Muscle layer of duodenum (tissue), 2 donors: ENCODE measurements at regions not wholly inside any gene's neighbourhood (a gene's known extent, or its start where the extent isn't known, plus 50 kb on each side); places are given as distances from the start of the nearest gene placed in this dataset.

Experiments used
- H3K27ac ChIP-seq: one replicate; pipeline ENCODE4 v1.7.0; 2013; ENCODE audit warnings: mild to moderate bottlenecking, low read length
- H3K27me3 ChIP-seq: one replicate; pipeline ENCODE4 v1.7.0; 2013; ENCODE audit warnings: low read depth, mild to moderate bottlenecking, control low read depth, low read length
- H3K36me3 ChIP-seq, 2 donors: one replicate each; pipeline ENCODE4 v1.7.0; 2013; ENCODE audit warnings: low read length in 2 of 2, control low read depth in 1 of 2, mild to moderate bottlenecking in 1 of 2; ENCODE audit not compliant: insufficient read depth in 2 of 2, control insufficient read depth in 1 of 2
- H3K4me1 ChIP-seq, 2 donors: one replicate each; pipeline ENCODE4 v1.7.0; 2013; ENCODE audit warnings: low read length in 2 of 2, mild to moderate bottlenecking in 2 of 2, control low read depth in 1 of 2, moderate library complexity in 1 of 2; ENCODE audit not compliant: insufficient read depth in 2 of 2, control insufficient read depth in 1 of 2
- H3K4me3 ChIP-seq, 2 donors: one replicate each; pipeline ENCODE4 v1.7.0; 2013; ENCODE audit warnings: low read length in 2 of 2, low read depth in 1 of 2, mild to moderate bottlenecking in 1 of 2
- H3K9me3 ChIP-seq, 2 donors: one replicate each; pipeline ENCODE4 v1.7.0; 2013; ENCODE audit warnings: low read length in 2 of 2, control low read depth in 1 of 2, mild to moderate bottlenecking in 1 of 2; ENCODE audit not compliant: control insufficient read depth in 1 of 2
- donor health status: healthy.

DNA sequence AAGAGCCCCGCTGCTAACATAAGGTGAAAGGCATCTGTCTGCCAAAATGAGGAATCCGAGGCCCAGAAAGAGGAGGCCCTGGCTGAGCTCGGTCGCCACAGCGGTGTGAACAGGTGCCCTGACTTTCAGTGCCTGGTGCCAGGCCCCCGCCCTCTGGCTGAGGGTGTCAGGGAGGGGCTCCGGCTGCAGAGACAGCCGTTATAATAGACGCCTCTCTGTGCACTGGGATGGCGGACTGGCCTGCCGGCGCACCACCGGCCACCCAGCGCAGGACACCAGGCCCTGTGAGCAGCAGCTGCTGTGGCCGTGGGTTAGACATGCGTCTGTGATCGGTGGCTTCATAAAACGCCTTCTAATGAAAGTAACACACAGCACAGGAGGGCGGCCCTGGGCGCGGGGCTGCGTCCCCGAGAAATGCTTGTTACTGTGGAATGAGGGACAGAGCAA is 51.4 kb upstream of the ACTRT2 start:
- no peaks in the 10 kb centered on the region for H3K9me3 ChIP-seq
- H3K4me3 ChIP-seq = no peak overlapping the region
- H3K27ac ChIP-seq = no peak overlapping the region
- no peaks in the 10 kb centered on the region for H3K36me3 ChIP-seq
- H3K4me1 ChIP-seq = peaks cover 0 to 8% of the 10 kb centered on the region in 2 donors
- H3K27me3 ChIP-seq = no peaks in the 10 kb centered on the region

DNA sequence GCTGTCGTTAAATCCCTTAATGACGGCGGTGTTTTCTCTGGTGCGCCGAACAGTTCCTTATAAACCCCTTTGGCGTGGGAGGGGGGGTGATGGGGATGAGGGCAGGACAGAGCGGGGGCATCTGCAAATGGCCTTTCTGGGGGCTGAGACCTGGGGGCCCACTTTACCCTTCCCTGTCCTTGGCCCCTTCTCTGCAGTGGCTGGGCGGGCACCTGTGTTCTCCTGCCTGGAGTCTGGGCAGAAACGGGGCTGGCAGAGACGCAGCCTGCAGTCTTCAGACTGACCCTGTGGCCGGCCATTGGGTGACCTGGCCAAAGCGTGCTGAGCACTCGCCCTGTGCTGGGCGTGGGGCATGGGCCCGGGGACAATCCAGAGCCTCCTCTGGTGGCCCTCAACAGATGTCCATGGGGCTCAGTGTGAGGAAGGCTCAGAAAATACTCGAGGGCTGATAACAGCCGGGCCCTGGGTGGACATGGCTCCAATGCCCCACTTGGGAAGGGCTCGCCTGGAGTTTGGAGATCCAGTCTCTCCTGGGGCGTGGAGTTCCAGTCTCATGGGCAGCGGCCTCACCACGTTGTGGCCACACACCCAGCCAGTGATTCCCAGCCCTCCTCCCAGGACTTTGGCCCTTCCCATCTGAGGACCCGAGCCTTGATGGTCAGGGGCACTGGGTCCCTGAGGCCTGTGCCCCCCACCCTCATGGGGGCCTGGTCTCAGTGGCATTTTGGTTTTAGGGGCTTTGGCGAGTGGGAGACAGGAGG is 50.8 kb upstream of the ACTRT2 start:
- Histone ChIP-seq H3K27ac (no peak overlapping the region), H3K4me1 (peaks cover 0 to 8% of the 10 kb centered on the region in 2 donors), H3K4me3 (no peak overlapping the region), H3K27me3 (no peaks in the 10 kb centered on the region), H3K9me3 (no peaks in the 10 kb centered on the region), H3K36me3 (no peaks in the 10 kb centered on the region)

- Histone ChIP-seq H3K4me1 (peaks cover 0 to 8% of the 10 kb centered on the region in 2 donors), H3K27me3 (no peaks in the 10 kb centered on the region), H3K27ac (no peak overlapping the region), H3K36me3 (no peaks in the 10 kb centered on the region), H3K9me3 (no peaks in the 10 kb centered on the region), H3K4me3 (no peak overlapping the region)
These were observed 50.2 kb upstream of the ACTRT2 start for GRCh38 chr1:2971101-2971501.
